RPMI7951 (cell line): ENCODE measurements at regions not wholly inside any gene's neighbourhood (a gene's known extent, or its start where the extent isn't known, plus 50 kb on each side); places are given as distances from the start of the nearest gene placed in this dataset.
A peak's percentile ranks its signal among the peaks of the same experiment; 100 is the strongest.

ENCODE experiments used
- DNase-seq: peaks from one replicate; pipeline ENCODE4 v3.0.0-alpha.2; 2012; ENCODE audit warnings: low read depth

GRCh38 chr6:29999416-29999815, 57.1 kb downstream of the HLA-A start:
- DNase-seq, result no peak

- no peak for DNase-seq
Measured at GRCh38 chr6:30000156-30000791, 57.9 kb downstream of the HLA-A start.

DNA sequence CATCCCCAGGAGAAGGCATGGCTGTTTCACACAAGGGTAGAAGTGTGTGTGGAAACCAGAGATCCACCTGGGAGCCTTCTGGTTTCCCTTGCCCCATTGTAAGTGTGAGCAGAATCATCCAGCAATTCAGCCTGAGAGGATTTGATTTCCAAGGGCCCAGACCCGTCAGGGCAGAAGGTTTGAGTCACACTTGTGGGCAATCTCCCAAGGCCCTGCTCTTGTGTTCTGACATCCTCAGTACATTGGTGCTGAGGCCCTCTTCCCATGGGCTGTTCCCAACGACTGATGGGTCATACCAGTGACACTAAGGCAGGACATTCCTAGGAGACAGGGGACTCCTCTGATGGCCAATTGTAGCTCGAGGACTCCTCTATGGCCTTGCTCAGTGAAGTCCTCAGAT, 58.2 kb upstream of the POLR1H start:
- DNase-seq, result peak; percentile 62

DNA sequence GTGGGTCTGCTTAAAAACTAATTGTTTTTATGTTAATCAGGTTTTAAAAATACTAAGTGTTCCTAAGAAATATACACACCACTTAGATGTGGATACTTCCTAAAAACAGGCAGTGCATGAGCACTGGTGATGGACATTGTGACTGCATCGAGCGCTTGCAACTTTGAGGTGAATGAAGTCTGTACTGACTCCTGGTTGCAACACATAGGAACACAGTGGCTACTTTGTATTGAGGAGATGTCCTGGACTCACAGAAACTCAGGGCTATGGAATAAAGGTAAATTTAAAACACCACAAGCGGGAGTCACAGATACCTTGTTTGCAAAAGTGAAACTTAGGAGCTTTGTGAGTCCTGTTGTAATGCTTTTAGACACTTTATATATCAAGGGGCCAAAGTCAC, 55.6 kb upstream of the POLR1H start:
- DNase-seq, result no peak

- peak; percentile 21 for DNase-seq
Measured at GRCh38 chr6:30006170-30007131, 54.6 kb upstream of the POLR1H start.

- DNase-seq, result no peak
Measured at GRCh38 chr6:30007132-30007764, 53.8 kb upstream of the POLR1H start.

GRCh38 chr6:30009113-30009512, 52.0 kb upstream of the POLR1H start:
- DNase-seq, result no peak
